ENCODE measurements at regions not wholly inside any gene's neighbourhood (a gene's known extent, or its start where the extent isn't known, plus 50 kb on each side); places are given as distances from the start of the nearest gene placed in this dataset.

- Histone ChIP-seq H3K4me3 (no peak overlapping the region), H3K27me3 (no peaks in the 10 kb centered on the region), H3K27ac (no peak overlapping the region), H3K36me3 (no peaks in the 10 kb centered on the region), H3K9me3 (no peaks in the 10 kb centered on the region), H3K4me1 (no peaks in the 10 kb centered on the region)
- DNase-seq (ENCODE audit: low spot score) = no peak
- TF ChIP-seq CTCF (IDR thresholded peaks at IDR 0.05) = no peak
Observed at GRCh38 chr7:96838481-96838880, 128.8 kb upstream of the SEM1 start.

GRCh38 chr7:96855139-96855538, 145.5 kb upstream of the SEM1 start:
- no peak for TF ChIP-seq CTCF (IDR thresholded peaks at IDR 0.05)
- Histone ChIP-seq H3K4me3 (no peak overlapping the region), H3K4me1 (no peaks in the 10 kb centered on the region), H3K27me3 (no peaks in the 10 kb centered on the region), H3K36me3 (no peaks in the 10 kb centered on the region), H3K27ac (no peak overlapping the region), H3K9me3 (no peaks in the 10 kb centered on the region)
- no peak for DNase-seq (ENCODE audit: low spot score)

- DNase-seq (ENCODE audit: low spot score) = no peak
- no peak overlapping the region for H3K27ac ChIP-seq
- no peaks in the 10 kb centered on the region for H3K27me3 ChIP-seq
- no peaks in the 10 kb centered on the region for H3K4me1 ChIP-seq
- no peak overlapping the region for H3K4me3 ChIP-seq
- TF ChIP-seq CTCF (IDR thresholded peaks at IDR 0.05) = no peak
- no peaks in the 10 kb centered on the region for H3K36me3 ChIP-seq
- H3K9me3 ChIP-seq = no peaks in the 10 kb centered on the region
Observed at GRCh38 chr7:96855691-96856090, 146.0 kb upstream of the SEM1 start.

DNA sequence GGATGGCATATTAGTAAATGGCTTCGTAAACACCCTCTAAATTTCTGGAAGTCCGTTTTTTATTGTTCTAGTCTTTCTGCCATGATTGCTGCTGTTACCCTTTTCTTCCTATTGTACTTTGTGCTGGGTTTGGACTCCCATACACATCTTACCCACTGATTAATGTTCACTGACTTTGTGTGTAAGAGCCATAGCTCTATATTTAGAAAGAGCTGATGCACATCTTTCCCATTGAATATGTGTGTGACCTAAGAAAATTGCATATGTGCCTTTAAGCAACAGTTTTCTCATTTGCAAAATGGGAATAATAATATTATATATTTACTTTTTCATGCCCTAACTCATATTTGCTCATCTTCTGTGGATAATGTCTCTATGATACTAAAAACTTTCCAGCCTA, 135.8 kb upstream of the DLX6 start:
- H3K4me1 ChIP-seq = no peaks in the 10 kb centered on the region
- no peak overlapping the region for H3K27ac ChIP-seq
- TF ChIP-seq CTCF (IDR thresholded peaks at IDR 0.05) = no peak

GRCh38 chr7:96870185-96870584, 135.2 kb upstream of the DLX6 start:
- Histone ChIP-seq H3K27me3 (no peaks in the 10 kb centered on the region), H3K36me3 (no peaks in the 10 kb centered on the region), H3K9me3 (no peaks in the 10 kb centered on the region), H3K4me1 (no peaks in the 10 kb centered on the region), H3K4me3 (no peak overlapping the region), H3K27ac (no peak overlapping the region)
- no peak for TF ChIP-seq CTCF (IDR thresholded peaks at IDR 0.05)
- no peak for DNase-seq (ENCODE audit: low spot score)

More for the DNA sequence above, 135.8 kb upstream of the DLX6 start:
- no peaks in the 10 kb centered on the region for H3K36me3 ChIP-seq
- no peak for DNase-seq (ENCODE audit: low spot score)
- H3K27me3 ChIP-seq = no peaks in the 10 kb centered on the region
- H3K4me3 ChIP-seq = no peak overlapping the region
- no peaks in the 10 kb centered on the region for H3K9me3 ChIP-seq

DNA sequence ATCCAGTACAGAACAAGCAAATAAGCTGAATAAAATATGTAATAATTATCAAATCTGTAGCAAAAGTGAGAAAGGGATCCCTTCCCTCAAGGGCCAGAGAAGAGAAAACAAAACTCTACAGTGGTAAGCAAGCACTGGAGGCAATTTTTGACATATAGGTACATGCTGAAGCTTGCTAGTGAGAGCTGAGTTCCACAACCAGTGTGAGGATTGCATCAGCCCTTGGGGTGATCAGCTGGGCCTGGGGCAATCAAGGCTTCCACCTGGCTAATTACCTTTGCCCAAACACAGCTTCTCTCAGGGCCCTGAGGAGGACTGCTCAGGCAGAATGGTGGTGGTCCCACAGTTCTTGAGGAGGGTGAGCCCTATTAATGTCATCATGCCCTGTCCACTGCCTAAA, 134.4 kb upstream of the DLX6 start:
- no peaks in the 10 kb centered on the region for H3K36me3 ChIP-seq
- no peak for DNase-seq (ENCODE audit: low spot score)
- TF ChIP-seq CTCF (IDR thresholded peaks at IDR 0.05) = no peak
- H3K4me3 ChIP-seq = no peak overlapping the region
- no peaks in the 10 kb centered on the region for H3K9me3 ChIP-seq
- H3K27ac ChIP-seq = no peak overlapping the region
- H3K4me1 ChIP-seq = no peaks in the 10 kb centered on the region
- no peaks in the 10 kb centered on the region for H3K27me3 ChIP-seq

Measured in right atrium auricular region (tissue), 2 donors.